KMS-11 (cell line): ENCODE measurements at regions not wholly inside any gene's neighbourhood (a gene's known extent, or its start where the extent isn't known, plus 50 kb on each side); places are given as distances from the start of the nearest gene placed in this dataset.
"Not testable (repeated sequence)": the region's sequence is repeated elsewhere in the genome, so short reads cannot be mapped to it uniquely, and the experiment has no call there.

Experiments
- H2AFZ ChIP-seq: fragments of 200-600 bp; sonication (generic); 2 replicates; pipeline ENCODE4 v1.6.1; 2016; ENCODE audit warnings: antibody characterized with exemption, mixed run types, low read depth
- H3K27ac ChIP-seq: fragments of 200-600 bp; sonication (generic); 2 replicates; pipeline ENCODE4 v1.6.1; 2016; ENCODE audit warnings: mild to moderate bottlenecking, mixed run types
- H3K27me3 ChIP-seq: fragments of 200-600 bp; sonication (generic); 2 replicates; pipeline ENCODE4 v1.6.1; 2017; ENCODE audit warnings: mild to moderate bottlenecking, low read depth, mixed run types, moderate library complexity; ENCODE audit not compliant: insufficient read depth
- H3K36me3 ChIP-seq: fragments of 200-600 bp; sonication (generic); 2 replicates; pipeline ENCODE4 v1.6.1; 2017; ENCODE audit warnings: mild to moderate bottlenecking, mixed run types; ENCODE audit not compliant: insufficient read depth
- H3K4me1 ChIP-seq: fragments of 200-600 bp; sonication (generic); 2 replicates; pipeline ENCODE4 v1.6.1; 2016; ENCODE audit warnings: mild to moderate bottlenecking, low read depth, mixed run types; ENCODE audit not compliant: poor library complexity, severe bottlenecking
- H3K4me2 ChIP-seq: fragments of 200-600 bp; sonication (generic); 2 replicates; pipeline ENCODE4 v1.7.0; 2016; ENCODE audit warnings: mild to moderate bottlenecking, mixed run types
- H3K4me3 ChIP-seq: fragments of 200-600 bp; sonication (generic); IDR thresholded peaks from 2 replicates; pipeline ENCODE4 v1.6.1; 2017; ENCODE audit warnings: low read depth, low read length, mixed read lengths; ENCODE audit not compliant: insufficient read depth
- H3K79me2 ChIP-seq: fragments of 200-600 bp; sonication (generic); 2 replicates; pipeline ENCODE4 v1.6.1; 2016; ENCODE audit warnings: low read depth, mixed run types; ENCODE audit not compliant: insufficient read depth
- H3K9ac ChIP-seq: fragments of 200-600 bp; sonication (generic); 2 replicates; pipeline ENCODE4 v1.6.1; 2016; ENCODE audit warnings: mild to moderate bottlenecking, mixed run types
- H4K20me1 ChIP-seq: fragments of 200-600 bp; sonication (generic); 2 replicates; pipeline ENCODE4 v1.6.1; 2016; ENCODE audit warnings: mild to moderate bottlenecking, mixed run types; ENCODE audit not compliant: insufficient read depth
- TF ChIP-seq, protein P1 (sequence below): fragments of 200-600 bp; sonication (generic); conservative IDR thresholded peaks from 2 replicates; pipeline ENCODE4 v1.6.1; 2017; ENCODE audit warnings: low read depth, mild to moderate bottlenecking, antibody characterized with exemption, low read length, moderate library complexity, mixed read lengths

- Histone ChIP-seq H3K4me2 (no peak overlapping the region), H3K27me3 (no peaks in the 10 kb centered on the region), H3K4me3 (no peak overlapping the region), H3K4me1 (no peaks in the 10 kb centered on the region), H3K9ac (no peak overlapping the region), H4K20me1 (no peaks in the 10 kb centered on the region), H3K36me3 (no peaks in the 10 kb centered on the region), H3K27ac (no peak overlapping the region), H3K79me2 (no peaks in the 10 kb centered on the region), H2AFZ (no peak overlapping the region)
- TF ChIP-seq, protein P1, sequence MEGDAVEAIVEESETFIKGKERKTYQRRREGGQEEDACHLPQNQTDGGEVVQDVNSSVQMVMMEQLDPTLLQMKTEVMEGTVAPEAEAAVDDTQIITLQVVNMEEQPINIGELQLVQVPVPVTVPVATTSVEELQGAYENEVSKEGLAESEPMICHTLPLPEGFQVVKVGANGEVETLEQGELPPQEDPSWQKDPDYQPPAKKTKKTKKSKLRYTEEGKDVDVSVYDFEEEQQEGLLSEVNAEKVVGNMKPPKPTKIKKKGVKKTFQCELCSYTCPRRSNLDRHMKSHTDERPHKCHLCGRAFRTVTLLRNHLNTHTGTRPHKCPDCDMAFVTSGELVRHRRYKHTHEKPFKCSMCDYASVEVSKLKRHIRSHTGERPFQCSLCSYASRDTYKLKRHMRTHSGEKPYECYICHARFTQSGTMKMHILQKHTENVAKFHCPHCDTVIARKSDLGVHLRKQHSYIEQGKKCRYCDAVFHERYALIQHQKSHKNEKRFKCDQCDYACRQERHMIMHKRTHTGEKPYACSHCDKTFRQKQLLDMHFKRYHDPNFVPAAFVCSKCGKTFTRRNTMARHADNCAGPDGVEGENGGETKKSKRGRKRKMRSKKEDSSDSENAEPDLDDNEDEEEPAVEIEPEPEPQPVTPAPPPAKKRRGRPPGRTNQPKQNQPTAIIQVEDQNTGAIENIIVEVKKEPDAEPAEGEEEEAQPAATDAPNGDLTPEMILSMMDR = no peak
Observed at GRCh38 chr2:78261454-78261853, 739.3 kb upstream of the LRRTM4 start.

DNA sequence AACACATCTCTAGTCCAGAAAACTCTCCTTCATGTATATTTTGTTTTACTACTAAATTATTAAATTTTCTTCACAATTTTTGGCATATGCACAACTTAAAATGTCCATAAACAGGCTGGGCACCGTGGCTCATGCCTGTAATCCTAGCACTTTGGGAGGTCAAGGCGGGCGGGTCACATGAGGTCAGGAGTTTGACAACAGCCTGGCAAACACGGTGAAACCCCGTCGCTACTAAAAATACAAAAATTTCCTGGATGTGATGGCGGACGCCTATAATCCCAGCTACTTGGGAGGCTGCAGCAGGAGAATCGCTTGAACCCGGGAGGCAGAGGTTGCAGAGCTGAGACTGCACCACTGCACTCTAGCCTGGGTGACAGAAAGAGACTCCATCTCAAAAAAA lies 739.9 kb upstream of the LRRTM4 start:
- H3K27me3 ChIP-seq, H3K4me2 ChIP-seq, H3K9ac ChIP-seq, H3K4me3 ChIP-seq, H2AFZ ChIP-seq, H3K4me1 ChIP-seq, H4K20me1 ChIP-seq, H3K36me3 ChIP-seq, H3K27ac ChIP-seq, H3K79me2 ChIP-seq: not testable (repeated sequence)

DNA sequence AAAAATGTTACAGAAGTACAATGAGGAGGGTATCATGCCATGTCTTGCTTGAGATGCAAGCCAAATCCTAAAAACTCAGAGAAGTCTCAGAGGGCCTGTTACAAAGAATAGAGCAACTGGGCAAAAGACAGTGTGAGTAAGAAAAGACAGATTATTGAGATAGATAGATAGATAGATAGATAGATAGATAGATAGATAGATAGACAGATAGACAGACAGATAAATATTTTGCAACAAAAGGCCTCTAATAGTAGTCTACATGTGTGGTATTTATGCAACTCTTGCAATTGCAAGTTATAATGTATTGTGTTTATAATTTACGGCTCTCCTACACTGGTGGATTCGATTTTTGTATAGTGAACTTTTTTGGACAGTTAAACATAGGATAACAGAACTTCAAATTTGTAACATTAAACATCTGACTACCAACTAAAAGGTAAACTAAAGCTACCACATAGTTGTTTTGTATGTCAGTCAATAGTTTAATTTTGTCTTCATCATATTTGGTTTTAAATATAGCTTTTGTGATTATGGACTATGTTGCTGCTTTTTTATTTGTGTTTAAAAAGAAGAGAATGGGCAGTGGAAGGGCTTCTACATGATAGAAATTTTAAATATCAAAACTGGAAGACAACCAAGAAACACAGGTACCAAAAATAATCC lies 740.7 kb upstream of the LRRTM4 start:
- H3K9ac ChIP-seq = no peak overlapping the region
- no peaks in the 10 kb centered on the region for H3K27me3 ChIP-seq
- no peaks in the 10 kb centered on the region for H3K4me1 ChIP-seq
- H4K20me1 ChIP-seq = no peaks in the 10 kb centered on the region
- no peaks in the 10 kb centered on the region for H3K79me2 ChIP-seq
- no peak overlapping the region for H3K27ac ChIP-seq
- H3K36me3 ChIP-seq = no peaks in the 10 kb centered on the region
- H3K4me2 ChIP-seq = no peak overlapping the region
- no peak overlapping the region for H3K4me3 ChIP-seq
- TF ChIP-seq, protein P1 = no peak
- H2AFZ ChIP-seq = no peak overlapping the region

DNA sequence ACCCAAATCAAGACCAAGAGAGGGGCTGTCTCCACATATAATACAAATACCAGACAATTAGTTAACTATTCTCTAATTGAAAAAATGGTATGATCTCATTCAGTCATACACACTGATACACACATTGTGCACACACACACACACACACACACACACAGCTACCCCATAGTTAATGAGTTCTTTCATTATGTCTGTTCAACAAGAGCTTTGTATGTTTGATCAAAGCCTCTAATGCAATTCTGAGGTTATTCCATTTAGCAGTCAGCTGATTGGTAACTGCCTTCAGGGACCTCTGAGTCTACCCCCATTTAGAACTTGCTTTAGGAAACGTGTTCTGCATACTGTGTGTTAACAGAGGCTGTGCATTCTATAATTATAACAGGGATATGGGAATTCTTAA lies 741.4 kb upstream of the LRRTM4 start:
- Histone ChIP-seq H3K4me2 (no peak overlapping the region), H3K36me3 (no peaks in the 10 kb centered on the region), H3K9ac (no peak overlapping the region), H3K4me3 (no peak overlapping the region), H2AFZ (no peak overlapping the region), H3K27me3 (no peaks in the 10 kb centered on the region), H3K27ac (no peak overlapping the region), H3K4me1 (no peaks in the 10 kb centered on the region), H3K79me2 (no peaks in the 10 kb centered on the region), H4K20me1 (no peaks in the 10 kb centered on the region)
- TF ChIP-seq, protein P1 = no peak

- Histone ChIP-seq H3K79me2 (no peaks in the 10 kb centered on the region), H3K4me3 (no peak overlapping the region), H3K9ac (no peak overlapping the region), H3K27ac (no peak overlapping the region), H3K36me3 (no peaks in the 10 kb centered on the region), H4K20me1 (no peaks in the 10 kb centered on the region), H3K27me3 (no peaks in the 10 kb centered on the region), H3K4me2 (no peak overlapping the region), H3K4me1 (no peaks in the 10 kb centered on the region), H2AFZ (no peak overlapping the region)
- TF ChIP-seq, protein P1 = no peak
Observed at GRCh38 chr2:78264130-78264529, 742.0 kb upstream of the LRRTM4 start.
